GM19035 (cell line): ENCODE measurements at regions not wholly inside any gene's neighbourhood (a gene's known extent, or its start where the extent isn't known, plus 50 kb on each side); places are given as distances from the start of the nearest gene placed in this dataset.

ENCODE experiments used
- ATAC-seq: cut with Tn5 transposase; IDR thresholded peaks from one replicate; pipeline ENCODE4 v1.9.1; 2021; ENCODE audit not compliant: unreplicated experiment

GRCh38 chr1:14544319-14544718 is 54.2 kb upstream of the KAZN start:
- no peak for ATAC-seq

DNA sequence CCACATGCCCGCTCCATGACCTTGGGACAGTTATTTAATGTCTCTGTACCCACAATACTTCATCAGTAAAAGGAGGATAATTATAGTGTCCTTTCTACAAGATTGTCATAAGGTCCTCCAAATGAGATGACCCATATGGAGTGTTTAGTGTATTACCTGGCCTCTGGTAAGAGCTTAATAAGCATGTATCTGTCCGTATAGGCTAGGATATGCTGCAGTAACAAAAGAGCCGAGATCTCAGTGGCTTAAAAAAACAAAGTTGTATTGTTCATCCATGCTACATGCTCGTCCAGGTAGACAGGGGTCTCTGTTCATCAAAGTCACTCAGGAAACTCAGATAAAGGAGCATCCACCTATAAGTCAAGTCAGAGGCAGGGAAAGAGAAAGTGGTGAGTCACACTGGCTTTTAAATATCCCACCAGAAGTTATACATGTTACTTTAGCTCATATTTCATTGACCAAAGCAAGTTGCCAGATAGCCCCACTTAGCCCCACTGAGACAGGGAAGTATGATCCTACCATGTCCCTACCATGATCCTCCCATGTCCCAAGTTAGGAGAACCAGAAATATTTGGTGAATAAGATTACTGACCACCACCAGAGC is 53.0 kb upstream of the KAZN start:
- no peak for ATAC-seq

DNA sequence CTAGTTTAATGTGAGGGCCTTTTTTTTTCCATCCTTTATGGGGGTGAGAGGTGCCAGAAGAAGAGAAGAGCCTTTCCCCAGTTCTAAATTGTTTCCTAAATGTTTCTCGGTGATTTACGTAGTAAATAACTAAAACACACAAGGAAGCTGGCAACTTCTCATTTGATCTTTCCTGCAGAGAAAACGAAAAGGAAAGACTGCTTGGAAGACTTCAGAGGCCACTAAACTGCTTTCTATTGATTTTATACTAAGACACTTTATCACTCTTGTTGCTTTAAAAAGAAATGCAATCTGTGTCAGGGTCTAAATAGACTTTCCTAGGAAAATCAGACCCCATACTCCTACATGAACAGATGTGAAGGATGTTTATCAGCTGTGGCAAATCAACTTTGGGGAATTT is 52.1 kb upstream of the KAZN start:
- no peak for ATAC-seq
